ENCODE measurements at regions not wholly inside any gene's neighbourhood (a gene's known extent, or its start where the extent isn't known, plus 50 kb on each side); places are given as distances from the start of the nearest gene placed in this dataset.

- TF ChIP-seq, protein P1, sequence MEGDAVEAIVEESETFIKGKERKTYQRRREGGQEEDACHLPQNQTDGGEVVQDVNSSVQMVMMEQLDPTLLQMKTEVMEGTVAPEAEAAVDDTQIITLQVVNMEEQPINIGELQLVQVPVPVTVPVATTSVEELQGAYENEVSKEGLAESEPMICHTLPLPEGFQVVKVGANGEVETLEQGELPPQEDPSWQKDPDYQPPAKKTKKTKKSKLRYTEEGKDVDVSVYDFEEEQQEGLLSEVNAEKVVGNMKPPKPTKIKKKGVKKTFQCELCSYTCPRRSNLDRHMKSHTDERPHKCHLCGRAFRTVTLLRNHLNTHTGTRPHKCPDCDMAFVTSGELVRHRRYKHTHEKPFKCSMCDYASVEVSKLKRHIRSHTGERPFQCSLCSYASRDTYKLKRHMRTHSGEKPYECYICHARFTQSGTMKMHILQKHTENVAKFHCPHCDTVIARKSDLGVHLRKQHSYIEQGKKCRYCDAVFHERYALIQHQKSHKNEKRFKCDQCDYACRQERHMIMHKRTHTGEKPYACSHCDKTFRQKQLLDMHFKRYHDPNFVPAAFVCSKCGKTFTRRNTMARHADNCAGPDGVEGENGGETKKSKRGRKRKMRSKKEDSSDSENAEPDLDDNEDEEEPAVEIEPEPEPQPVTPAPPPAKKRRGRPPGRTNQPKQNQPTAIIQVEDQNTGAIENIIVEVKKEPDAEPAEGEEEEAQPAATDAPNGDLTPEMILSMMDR (IDR thresholded peaks at IDR 0.05; ENCODE audit: borderline replicate concordance, extremely low read depth, low read length, poor library complexity, severe bottlenecking), result no peak
- no peak for TF ChIP-seq EZH2 (IDR thresholded peaks at IDR 0.05; ENCODE audit: borderline replicate concordance, low read depth, low read length, severe bottlenecking)
Observed at GRCh38 chr3:168823466-168823865, 727.7 kb upstream of the GOLIM4 start.
